ENCODE measurements at regions not wholly inside any gene's neighbourhood (a gene's known extent, or its start where the extent isn't known, plus 50 kb on each side); places are given as distances from the start of the nearest gene placed in this dataset.
A peak's percentile ranks its signal among the peaks of the same experiment; 100 is the strongest.

DNA sequence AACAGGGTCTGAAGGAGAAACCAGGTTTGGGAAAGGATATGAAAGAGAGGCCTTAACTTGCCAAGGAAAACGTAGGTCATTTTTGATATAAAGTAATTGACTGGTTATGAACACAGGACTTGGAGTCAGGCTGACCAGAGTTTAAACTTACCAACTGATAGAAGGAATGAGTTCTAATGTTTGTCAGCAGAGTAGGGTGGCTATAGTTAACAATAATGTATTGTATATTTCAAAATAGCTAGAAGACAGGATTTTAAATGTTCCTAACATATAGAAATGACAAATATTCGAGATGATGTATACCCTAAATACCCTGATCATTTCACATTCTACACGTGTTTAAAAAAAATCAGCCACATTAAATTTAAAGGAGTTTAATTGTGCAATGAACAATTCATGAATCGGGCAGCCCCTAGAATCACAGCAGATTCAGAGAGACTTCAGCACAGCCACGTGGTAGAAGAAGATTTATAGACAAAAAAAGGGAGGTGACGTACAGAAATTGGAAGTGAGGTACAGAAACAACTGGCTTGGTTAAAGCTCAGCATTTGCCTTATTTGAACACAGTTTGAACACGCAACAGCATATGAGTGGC is 52.5 kb upstream of the PLEKHG7 start:
- no peak for DNase-seq

DNA sequence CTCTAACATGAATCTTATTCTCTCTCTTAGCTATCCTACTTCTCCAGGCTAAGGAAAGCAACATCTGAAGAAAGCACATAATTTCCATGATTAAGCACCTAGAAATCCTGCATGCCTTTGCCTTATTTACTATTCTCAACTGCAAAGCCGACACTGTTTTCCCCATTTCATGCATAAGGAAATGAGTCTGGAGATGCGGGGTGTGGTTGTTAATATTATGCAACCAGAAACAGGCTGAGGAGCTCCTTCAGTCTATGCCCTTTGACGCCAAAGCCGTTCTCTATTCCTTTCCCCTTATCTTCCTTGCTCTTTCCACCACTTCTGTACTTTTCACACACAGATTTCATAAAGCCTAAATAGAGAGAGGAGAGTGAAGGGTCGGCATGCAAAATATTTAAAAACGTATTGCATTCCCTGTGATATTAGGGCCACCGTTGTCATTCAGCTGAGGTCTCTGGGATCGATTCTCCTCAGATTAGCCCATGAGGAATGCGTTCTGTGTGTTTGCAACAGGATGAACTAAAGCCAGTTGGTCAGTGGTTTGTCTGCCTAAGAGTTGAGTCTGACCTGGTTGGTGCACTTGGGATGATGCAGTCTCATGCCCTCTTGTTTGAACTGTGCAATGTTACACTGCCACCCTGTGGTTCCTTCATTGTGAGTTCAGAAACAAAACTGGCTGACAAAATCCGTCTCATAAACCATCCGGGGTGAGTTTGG is 53.1 kb upstream of the PLEKHG7 start:
- DNase-seq: peak; percentile 75

DNA sequence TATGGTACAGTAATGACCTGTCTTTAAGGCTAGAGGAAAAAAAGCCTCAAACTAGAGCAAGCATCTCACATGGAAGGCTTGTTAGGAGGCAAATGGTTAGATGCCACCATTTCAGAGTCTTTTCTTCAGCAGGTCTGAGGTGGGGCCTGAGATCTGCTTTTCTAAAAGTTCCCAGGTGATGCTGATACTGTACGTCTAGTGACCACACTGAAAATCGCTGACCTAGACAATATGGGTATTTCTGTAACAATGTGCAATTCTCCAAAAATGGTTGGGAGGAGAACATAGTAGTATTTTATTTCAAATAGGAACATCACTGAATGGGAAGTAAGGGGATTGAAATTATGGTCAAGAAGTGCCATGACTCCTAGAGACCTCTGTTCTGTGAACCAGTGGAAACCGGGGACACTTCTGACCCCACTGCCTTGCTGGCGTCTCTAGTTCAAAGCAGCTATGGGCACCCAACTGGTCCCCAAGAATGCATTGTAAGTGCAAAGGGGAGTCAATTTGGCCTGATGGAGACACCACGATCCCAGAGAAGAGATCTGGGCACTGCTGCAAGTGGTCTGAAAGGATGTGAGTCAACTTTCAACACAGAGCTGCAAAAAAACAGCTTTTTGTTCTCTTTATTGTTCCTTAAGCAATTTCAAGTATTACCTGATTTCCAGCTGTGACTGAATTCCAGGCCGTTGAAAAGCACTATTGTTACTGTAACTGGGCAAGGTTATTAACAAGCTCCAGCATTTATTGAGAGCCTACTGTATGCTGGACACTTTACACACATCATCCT is 54.4 kb upstream of the PLEKHG7 start:
- DNase-seq: no peak

DNA sequence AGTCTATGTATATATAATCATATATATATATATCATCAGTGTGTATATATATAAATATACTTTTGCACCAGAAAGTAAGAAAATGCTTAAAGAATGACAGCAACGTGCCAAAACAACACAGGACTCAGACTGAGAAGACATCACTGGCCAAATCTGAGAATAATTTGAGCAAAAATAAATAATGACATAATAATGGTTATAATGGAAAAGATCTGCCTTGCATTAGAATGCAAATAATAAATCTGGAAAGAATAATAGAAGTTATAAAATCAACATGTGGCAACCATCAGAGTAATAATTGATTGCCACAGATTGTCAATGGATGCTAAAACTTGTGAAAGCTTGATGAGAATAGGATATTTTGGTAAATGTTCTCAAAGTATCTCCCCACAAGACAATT is 61.5 kb upstream of the PLEKHG7 start:
- no peak for DNase-seq

DNA sequence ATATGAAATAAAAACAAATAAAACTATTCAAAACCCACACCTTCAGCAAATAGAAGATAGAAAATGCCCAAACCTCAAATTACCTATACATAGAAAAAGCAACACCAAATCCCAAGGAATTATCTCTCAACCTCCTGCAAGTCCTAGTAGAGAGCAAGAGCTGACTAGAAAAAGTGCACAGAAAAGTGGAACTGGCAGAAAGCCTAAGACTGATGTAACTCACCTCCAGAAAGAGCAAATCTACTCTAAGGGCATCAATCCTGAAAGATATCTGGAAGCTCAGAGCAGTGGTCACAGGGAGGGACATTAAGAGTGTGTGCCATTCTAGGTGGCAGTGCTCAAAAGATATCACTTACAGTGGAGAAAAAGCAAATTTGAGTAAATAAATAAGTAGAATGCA is 62.1 kb upstream of the PLEKHG7 start:
- no peak for DNase-seq

DNA sequence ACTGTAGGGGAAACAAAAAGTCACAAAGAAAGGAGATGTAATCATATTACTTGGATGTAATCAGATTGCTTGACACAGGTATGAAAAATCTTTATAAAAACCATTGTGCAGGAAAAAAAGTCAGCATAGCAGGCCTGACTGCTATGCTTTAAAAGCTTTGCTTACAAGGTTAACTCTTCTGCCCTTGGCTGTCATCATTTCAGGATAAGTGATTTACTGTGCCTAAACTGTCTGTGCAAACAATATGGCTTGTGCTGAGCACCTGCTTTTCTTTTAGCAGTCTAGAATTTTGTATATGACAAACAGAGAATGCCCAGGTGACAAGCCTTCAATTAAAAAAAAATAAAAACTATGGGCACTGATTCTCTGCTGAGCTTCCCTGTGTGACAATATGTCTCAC is 63.8 kb upstream of the PLEKHG7 start:
- DNase-seq: no peak

DNA sequence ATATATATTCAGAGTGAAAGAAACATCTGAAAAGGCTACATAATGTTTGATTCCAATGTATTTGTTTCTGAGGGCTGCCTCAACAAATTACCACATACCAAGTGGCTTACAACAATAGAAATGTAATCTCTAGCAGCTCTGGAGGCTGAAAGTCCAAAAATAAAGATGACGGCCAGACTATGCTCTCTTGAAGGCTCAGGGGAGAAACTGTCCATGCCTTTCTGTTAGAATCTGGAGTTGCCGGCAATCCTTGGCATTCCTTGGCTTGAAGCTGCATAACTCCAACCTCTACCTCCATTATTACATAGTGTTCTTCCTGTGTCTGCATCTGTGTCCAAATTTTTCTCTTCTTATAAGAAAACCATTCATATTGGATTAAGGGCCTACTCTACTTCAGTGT is 68.1 kb upstream of the PLEKHG7 start:
- DNase-seq: no peak

DNA sequence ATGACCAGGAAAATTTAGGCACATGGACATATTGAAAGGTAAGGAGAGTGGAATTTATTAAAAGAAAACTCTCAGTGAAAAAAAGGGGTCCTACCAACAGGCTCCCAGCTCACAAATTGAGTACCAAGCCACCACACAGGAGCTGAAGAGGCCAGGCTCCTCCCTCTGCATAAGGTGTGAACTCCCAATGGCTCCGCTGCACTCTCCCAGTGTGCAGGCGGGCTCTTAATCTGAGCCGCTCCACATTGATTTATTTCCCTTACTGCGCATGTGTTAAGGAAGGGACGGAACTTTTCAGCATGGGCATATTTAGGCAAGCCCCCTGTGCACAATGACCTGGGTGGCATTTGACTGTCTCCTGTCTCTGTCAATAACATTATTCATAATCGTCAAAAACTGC is 68.6 kb upstream of the PLEKHG7 start:
- no peak for DNase-seq

DNA sequence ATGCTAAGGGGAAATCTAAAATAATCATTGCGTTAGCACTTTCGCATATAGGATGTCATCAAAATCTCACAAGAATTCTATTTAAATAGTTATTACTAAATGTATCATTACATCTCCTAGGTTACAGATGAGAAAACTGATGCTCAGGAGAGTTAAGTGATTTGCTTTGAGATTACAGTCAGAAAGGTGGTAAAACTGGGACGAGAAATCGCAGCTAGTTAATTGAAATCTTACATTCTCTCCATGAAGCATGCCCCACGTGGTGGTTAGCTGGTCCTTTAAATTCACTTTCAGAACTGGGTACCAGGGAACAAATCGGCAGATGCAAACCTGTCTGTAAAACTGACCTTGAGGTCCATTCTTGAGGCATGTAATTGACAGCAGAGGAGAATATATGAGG is 71.8 kb upstream of the PLEKHG7 start:
- no peak for DNase-seq

DNA sequence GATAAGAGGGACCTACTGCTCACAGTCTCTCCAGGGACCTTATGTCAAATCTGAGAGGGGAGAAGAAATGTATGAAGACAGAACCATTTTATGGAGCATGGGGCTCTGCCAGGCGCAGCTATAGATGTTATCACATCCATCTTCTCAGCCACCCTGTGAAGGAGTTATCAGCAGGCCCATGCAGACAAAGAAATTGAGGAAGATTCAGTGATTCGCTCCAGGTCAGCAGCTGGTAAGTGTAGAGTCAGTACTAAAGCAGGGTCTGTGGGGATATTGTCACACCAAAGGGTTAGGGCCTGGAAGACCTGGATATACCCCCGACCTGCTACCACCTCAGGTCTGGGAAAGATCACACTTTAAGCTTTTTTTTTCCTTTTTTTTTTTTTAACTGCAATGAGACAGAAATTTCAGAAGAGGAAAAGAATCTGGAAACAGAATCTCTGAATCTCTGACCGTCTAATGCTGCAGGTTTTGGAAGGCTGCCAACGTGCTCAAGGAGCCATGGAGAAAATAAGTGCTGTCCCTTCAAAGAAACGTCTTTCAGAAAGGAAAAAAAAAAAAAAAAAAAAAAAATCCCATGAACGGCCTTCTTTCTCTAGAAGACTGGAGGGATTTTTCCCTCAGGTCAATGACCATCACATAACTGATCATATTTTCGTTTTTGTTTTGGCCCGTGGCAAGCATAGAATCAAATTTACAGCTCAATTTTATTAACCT is 73.3 kb upstream of the PLEKHG7 start:
- no peak for DNase-seq

DNA sequence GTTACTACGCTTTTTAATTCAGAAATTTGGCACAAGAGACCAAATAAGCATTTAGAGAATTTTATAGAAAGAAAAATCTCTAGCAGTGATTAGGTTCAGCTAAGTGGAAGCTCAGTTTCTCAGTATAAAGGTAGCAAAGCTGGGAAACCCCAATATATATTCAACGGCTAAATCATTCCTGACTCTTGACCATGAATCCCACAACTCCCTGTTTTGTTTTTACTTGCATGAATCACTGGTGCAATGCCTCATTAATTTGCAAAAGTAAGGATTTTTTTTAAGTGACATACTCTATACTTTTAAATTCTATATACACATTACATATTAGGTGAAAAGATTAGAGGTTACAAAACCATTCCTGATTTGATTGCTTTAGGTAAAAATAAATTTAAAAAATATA is 74.3 kb upstream of the PLEKHG7 start:
- DNase-seq: no peak

DNA sequence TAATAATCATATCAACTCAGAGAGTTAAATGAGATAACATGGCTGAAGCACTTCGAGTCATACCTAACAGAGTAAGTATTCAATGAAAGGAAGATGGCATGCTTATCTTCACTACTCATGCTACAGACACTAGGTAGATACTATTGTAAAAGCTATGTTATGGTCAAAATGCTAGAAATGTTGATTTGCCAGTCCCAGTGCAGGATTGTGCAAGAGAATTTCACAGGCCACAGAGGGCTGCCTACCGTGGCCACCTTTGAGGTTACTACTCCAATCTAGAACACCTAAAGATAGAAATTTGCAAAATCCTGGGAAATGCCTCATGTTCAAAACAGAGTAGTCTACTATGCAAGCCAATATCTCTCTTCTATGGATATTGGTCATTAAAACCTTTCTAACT is 75.3 kb upstream of the PLEKHG7 start:
- DNase-seq: no peak

DNA sequence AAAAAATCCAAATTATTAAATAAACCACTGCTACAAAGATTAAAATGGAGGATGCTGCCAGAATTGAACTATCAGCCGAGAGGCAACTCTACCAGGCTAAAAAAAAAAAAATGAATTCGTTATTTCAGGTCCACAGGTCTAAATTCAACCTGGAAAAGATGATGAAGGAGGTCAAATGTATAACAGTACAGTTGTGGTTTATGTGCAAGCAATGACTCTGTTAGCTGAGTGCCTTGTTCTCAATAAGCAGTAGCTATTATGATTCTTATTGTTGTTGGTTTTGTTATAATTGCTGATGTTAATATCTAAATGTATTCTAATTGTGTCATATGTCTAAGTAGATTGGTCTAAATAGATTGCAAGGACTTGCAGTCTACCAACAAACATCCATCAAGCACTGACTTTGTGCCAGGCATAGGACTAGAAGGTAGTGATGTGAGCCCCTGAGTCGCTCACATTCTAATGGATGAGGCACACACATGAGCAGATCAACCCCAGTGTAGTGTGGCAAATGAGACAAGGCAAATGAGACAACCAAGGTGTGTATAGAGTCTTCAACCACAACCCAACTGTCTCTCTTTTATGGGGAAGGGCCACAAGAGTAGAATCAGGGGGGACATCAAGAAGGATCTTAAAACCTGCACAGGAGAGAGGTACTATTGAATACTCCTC is 77.0 kb upstream of the PLEKHG7 start:
- no peak for DNase-seq

DNA sequence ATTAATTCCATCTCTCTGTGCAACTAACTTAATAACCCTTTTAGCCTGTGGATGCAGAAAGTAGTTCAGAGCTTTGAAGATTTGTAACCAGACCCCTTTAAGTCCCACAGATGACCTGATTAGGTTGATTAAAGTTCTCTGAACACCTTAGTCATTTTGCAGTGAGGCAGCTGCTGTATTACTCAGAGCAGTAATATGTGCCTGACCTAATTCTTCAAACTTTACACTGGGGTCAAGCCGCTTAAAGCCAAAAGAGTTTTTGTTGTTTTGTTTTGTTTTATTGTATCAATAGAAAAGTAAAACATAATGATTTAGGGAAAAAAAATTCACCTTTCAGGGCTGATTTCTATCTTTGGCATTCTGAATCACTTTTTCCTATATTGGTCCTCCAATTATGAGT is 78.6 kb upstream of the PLEKHG7 start:
- DNase-seq: no peak

DNA sequence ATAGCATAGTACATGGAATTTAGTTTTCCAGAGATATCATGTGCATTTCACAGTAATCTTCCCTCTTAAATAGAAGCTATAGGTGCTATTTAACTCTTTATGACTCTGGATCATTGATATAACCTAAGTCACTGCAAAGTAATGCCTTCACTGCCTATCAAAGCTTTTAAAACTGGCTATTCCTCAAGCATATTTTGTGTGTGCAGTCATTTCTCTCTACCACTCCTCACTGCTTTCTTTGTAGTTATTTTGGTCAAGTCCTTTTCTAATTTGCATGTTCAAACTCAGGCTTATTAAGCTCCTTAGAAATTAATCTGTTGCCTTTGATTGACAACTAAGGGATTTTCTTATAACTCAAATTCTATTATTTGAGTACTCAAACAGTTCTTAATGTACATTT is 79.4 kb upstream of the PLEKHG7 start:
- DNase-seq: no peak

DNA sequence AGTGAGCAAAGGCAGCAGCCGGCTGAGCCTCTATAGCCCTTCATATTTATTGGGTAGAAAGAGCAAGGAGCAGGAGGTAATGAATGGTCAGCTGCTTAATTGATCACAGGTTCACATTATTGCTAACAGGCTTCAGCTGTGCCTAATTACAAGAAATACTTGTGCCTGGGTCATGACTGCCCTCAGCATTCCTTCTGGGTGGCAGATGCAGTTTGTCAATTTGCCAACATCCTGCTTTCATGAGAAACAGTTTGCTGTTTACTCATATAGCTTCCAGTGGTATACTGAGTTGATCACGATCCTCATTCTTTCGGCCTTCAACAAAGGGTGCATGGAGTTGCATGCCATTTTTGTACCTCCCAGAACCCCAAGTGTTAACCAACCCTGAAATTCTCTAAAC is 81.0 kb upstream of the PLEKHG7 start:
- no peak for DNase-seq

DNA sequence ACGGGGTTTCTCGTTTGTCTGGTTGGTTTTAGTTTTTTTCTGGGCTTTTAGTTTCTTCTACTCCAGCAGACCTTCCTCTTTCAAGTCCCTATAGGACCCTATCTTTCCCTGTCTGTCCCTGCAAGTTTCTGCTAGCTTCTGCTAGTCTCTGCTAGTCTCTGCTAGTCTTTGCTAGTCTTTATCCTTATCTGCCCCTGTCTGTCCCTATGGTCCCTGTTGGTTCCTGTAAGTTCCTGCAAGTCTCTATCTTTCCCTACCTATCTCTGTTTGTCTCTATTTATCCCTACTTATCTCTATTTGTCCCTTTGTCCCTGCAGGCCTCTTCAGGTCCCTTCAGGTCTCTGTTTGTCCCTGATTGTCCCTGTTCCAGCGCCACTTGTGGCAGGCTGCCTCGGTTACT is 81.5 kb upstream of the PLEKHG7 start:
- DNase-seq: no peak

DNA sequence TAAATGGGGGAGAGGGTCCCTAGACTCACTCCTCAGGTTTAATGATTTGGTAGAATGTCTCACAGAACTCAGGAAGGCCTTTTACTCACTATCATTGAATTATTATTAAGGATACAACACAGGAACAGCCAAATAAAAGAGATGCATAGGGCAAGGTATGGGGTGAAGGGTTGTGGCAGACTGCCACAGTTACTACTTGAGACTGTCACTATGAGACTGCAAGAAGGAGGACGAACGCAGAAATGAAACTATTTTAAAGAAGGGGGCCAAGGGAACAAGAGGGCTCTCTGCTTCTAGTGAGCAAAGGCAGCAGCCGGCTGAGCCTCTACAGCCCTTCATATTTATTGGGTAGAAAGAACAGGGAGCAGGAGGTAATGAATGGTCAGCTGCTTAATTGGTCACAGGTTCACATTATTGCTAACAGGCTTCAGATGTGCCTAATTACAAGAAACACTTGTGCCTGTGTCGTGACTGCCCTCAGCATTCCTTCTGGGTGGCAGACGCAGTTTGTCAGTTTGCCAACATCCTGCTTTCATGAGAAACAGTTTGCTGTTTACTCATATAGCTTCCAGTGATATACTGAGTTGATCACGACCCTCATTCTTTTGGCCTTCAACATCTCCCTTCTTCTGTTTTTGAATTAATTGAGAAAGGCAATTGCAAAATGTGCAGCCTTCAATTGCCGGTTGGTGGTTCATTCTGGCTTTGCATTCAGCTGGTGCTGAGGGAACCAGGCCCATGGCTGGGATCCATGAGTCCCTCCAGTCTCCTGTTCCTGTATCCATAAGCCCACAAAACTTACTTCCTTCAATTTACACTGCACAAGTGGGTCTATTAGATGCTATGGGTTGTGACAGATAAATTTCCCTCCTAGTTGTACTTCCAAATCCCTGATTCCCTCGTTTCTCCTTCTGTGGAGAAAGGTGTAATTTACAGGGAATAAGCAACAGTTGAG is 82.8 kb upstream of the PLEKHG7 start:
- no peak for DNase-seq

DNA sequence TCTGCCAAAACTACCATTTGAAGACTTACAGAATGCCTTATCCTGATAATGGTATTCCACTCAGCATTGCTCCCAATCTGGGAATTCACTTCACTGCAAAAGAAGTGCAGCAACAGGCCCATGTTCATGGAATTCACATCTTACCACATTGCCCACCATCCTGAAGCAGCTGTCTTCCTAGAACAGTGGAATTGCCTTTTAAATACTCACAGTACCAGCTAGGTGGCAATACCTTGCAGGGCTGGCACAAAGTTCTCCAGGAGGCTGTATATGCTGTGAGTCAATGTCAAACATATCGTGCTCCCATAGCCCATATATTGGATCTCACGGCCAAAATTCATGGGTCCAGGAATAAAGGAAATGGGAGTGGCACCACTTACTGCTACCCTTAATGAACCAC is 83.8 kb upstream of the PLEKHG7 start:
- no peak for DNase-seq

DNA sequence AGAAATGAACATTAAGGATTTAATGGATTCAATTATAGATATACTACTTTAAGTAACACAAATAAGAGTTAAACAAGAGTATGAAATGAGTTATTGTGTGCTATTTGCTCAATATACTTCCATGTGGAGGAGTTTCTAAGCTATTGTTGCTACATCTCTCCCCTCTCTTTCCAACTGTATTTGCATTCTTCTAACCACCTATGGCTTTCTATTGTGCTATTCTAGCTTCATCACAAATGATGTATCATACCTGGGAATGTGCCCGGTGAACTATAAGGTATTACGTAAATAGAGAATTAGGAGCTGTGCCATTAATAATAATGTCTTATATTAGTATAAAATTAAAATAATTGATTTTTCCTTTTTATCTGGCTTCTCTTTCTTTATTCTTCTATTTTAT is 87.1 kb upstream of the PLEKHG7 start:
- no peak for DNase-seq

DNA sequence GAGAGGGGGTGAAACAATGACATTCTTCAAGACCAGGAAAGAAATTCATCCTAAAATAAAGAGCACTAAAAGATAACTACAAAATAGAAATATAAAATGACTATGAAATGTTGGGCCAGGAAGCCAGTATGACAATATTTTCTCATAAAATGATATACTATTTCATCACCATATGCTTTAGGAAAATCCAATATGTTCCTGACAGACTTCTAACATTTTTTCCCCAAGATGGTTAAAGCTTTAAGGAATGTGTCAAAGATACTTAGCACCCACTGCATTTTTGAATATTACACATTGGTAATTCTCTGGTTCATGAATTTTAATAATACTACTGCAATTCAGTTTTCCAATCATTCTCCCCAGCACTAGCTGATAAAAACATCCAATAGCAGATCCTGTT is 87.7 kb upstream of the PLEKHG7 start:
- no peak for DNase-seq

DNA sequence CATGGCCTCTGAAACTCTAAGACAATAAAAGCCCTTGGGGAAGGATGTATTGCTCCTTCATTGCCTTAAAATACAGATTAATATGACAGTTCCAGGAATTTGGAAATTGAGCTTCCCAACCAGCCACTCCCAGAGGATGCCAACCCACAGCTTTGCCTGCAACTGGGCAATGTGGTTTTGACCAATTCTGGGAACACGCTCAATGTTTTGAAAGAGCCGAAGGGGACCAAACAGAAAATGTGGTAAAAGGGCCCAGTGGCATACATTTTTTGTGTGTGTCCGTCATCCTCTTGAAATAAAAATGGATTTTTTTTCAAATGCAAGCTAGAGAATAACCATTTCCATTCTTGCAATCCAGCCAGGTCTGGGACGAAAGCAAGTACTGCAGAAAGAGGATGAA is 88.3 kb upstream of the PLEKHG7 start:
- DNase-seq: no peak

All from CD4-positive, alpha-beta T cell treated with Interleukin-21 for 1 hour (primary cell).